ENCODE measurements at regions not wholly inside any gene's neighbourhood (a gene's known extent, or its start where the extent isn't known, plus 50 kb on each side); places are given as distances from the start of the nearest gene placed in this dataset.

DNA sequence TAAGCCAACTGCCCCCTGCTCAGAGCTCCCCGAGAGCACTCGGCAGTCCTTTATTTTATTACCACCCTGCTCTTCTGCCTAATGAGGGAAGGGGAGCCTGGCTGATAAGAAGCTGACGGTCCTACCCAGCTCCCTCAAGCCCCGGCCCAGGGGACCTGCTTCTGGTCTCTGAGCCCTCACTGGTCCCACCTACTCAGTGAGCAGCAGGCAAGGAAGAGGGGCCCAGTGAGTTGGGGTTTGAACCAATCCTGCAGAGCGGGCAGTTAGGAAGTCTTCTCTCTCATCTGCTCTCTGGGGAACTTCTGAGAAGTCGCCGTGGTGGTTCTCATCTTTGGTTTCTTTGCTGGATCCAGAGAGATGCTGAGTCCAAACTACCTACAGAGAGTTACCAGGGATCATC lies 218.9 kb downstream of the NDUFA10 start:
- TF ChIP-seq GABPA (IDR thresholded peaks at IDR 0.05; ENCODE audit: low read depth): no peak
- Histone ChIP-seq H3K27me3 (ENCODE audit: insufficient read depth, poor library complexity, severe bottlenecking) (no peaks in the 10 kb centered on the region), H3K27ac (replicated peaks) (no peak overlapping the region), H3K4me3 (replicated peaks; ENCODE audit: insufficient read depth, low read length) (no peak overlapping the region)
- no peak for DNase-seq (ENCODE audit: low read depth in 1 of 2, low spot score in 1 of 2)

DNA sequence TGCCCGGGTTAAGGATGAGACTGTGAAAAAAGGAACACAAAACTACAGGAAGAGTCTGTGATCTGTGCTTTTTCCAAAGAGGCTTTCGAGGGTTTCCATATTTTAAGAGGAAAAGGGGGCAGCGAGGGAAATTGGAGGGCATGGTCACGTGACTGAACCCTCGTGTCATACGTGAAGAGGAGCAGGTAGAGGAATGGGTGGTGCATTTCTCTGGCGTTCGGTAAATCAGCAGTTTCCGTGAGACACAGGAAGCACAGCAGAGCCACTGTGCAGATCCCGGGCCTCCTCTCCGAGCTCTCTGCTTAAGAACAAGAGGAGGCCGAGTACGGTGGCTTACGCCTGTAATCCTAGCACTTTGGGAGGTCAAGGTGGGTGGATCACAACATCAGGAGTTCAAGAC lies 219.7 kb downstream of the NDUFA10 start:
- TF ChIP-seq, protein P1, sequence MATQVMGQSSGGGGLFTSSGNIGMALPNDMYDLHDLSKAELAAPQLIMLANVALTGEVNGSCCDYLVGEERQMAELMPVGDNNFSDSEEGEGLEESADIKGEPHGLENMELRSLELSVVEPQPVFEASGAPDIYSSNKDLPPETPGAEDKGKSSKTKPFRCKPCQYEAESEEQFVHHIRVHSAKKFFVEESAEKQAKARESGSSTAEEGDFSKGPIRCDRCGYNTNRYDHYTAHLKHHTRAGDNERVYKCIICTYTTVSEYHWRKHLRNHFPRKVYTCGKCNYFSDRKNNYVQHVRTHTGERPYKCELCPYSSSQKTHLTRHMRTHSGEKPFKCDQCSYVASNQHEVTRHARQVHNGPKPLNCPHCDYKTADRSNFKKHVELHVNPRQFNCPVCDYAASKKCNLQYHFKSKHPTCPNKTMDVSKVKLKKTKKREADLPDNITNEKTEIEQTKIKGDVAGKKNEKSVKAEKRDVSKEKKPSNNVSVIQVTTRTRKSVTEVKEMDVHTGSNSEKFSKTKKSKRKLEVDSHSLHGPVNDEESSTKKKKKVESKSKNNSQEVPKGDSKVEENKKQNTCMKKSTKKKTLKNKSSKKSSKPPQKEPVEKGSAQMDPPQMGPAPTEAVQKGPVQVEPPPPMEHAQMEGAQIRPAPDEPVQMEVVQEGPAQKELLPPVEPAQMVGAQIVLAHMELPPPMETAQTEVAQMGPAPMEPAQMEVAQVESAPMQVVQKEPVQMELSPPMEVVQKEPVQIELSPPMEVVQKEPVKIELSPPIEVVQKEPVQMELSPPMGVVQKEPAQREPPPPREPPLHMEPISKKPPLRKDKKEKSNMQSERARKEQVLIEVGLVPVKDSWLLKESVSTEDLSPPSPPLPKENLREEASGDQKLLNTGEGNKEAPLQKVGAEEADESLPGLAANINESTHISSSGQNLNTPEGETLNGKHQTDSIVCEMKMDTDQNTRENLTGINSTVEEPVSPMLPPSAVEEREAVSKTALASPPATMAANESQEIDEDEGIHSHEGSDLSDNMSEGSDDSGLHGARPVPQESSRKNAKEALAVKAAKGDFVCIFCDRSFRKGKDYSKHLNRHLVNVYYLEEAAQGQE (IDR thresholded peaks at IDR 0.05; ENCODE audit: insufficient replicate concordance, low read depth): no peak
- TF ChIP-seq, protein P2, sequence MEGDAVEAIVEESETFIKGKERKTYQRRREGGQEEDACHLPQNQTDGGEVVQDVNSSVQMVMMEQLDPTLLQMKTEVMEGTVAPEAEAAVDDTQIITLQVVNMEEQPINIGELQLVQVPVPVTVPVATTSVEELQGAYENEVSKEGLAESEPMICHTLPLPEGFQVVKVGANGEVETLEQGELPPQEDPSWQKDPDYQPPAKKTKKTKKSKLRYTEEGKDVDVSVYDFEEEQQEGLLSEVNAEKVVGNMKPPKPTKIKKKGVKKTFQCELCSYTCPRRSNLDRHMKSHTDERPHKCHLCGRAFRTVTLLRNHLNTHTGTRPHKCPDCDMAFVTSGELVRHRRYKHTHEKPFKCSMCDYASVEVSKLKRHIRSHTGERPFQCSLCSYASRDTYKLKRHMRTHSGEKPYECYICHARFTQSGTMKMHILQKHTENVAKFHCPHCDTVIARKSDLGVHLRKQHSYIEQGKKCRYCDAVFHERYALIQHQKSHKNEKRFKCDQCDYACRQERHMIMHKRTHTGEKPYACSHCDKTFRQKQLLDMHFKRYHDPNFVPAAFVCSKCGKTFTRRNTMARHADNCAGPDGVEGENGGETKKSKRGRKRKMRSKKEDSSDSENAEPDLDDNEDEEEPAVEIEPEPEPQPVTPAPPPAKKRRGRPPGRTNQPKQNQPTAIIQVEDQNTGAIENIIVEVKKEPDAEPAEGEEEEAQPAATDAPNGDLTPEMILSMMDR (IDR thresholded peaks at IDR 0.05; ENCODE audit: insufficient read depth, low read length): no peak
- TF ChIP-seq POLR2AphosphoS5 (IDR thresholded peaks at IDR 0.05; ENCODE audit: low read depth) (no peak), SPI1 (IDR thresholded peaks at IDR 0.05; ENCODE audit: borderline replicate concordance, low read depth) (no peak), GABPA (IDR thresholded peaks at IDR 0.05; ENCODE audit: low read depth) (no peak)
- no peaks in the 10 kb centered on the region for H3K27me3 ChIP-seq (ENCODE audit: insufficient read depth, poor library complexity, severe bottlenecking)

DNA sequence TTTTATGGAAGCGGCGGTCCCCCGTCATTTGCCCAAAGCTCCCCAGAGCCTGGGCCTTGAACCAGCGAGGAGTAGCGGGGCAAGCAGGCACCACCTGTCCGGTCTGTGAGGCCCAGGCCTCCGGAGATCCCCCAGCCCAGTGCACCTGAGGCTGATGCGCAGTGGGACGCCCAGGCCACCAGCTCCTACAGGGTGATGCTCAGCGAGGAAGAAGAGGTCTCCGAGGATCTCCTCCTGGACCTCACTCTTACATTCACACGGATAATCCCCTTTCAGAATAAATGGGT lies 220.2 kb downstream of the NDUFA10 start:
- TF ChIP-seq, protein P2 (IDR thresholded peaks at IDR 0.05; ENCODE audit: insufficient read depth, low read length): no peak
- TF ChIP-seq SPI1 (IDR thresholded peaks at IDR 0.05; ENCODE audit: borderline replicate concordance, low read depth): no peak
- no peak for TF ChIP-seq GABPA (IDR thresholded peaks at IDR 0.05; ENCODE audit: low read depth)
- TF ChIP-seq, protein P1 (IDR thresholded peaks at IDR 0.05; ENCODE audit: insufficient replicate concordance, low read depth): no peak
- no peak for TF ChIP-seq POLR2AphosphoS5 (IDR thresholded peaks at IDR 0.05; ENCODE audit: low read depth)
- no peak for DNase-seq (ENCODE audit: low read depth in 1 of 2, low spot score in 1 of 2)
- Histone ChIP-seq H3K27me3 (ENCODE audit: insufficient read depth, poor library complexity, severe bottlenecking) (no peaks in the 10 kb centered on the region), H3K4me3 (replicated peaks; ENCODE audit: insufficient read depth, low read length) (no peak overlapping the region), H3K27ac (replicated peaks) (no peak overlapping the region)

More for the DNA sequence above, 219.7 kb downstream of the NDUFA10 start:
- H3K27ac ChIP-seq (replicated peaks): no peak overlapping the region
- no peak for DNase-seq (ENCODE audit: low read depth in 1 of 2, low spot score in 1 of 2)
- H3K4me3 ChIP-seq (replicated peaks; ENCODE audit: insufficient read depth, low read length): no peak overlapping the region

DNA sequence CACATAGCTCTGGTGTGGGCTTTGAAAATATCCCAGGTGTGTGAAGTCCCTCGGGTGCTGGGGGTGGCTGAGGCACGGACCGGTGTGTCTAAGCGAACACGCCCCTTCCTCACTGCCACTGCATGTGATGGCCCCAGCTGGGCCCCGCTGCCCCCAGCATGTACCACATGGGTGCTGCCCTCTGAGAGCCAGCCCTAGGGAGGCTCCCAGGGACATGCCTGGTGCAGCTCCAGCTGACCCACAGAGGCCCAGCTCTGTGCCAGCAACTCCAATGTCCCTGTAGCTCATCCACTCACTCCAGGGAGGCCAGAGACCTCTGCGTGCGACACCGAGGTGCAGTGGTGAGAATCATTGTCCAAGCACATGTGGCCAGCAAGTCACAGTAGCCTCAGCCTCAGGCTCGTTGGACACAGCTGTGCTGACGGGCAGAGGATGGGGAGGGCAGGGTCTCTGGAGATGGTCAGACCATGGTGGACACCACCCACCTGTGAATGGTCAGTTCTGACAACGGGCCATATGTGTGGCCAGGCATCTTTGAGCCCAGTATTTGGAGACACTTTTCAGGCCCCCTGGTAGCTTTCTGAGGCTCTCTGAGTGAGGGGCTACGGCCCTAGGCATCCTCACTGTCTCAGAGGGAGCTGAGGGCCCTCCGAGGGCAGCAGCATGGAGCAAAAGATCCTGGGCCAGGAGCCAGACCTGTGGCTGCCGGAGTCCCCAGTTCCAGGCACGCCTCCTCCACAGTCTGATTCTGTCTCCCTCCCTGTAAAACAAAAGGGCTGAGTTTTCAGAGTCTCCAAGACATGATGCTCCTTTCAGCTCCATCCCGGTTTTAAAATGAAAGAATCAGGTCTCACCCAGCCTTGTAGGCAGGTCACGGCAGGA lies 220.7 kb downstream of the NDUFA10 start:
- Histone ChIP-seq H3K4me3 (replicated peaks; ENCODE audit: insufficient read depth, low read length) (no peak overlapping the region), H3K27ac (replicated peaks) (no peak overlapping the region), H3K27me3 (ENCODE audit: insufficient read depth, poor library complexity, severe bottlenecking) (no peaks in the 10 kb centered on the region)
- no peak for TF ChIP-seq POLR2AphosphoS5 (IDR thresholded peaks at IDR 0.05; ENCODE audit: low read depth)
- TF ChIP-seq, protein P1 (IDR thresholded peaks at IDR 0.05; ENCODE audit: insufficient replicate concordance, low read depth): no peak
- TF ChIP-seq GABPA (IDR thresholded peaks at IDR 0.05; ENCODE audit: low read depth): no peak
- TF ChIP-seq, protein P2 (IDR thresholded peaks at IDR 0.05; ENCODE audit: insufficient read depth, low read length): no peak
- no peak for TF ChIP-seq SPI1 (IDR thresholded peaks at IDR 0.05; ENCODE audit: borderline replicate concordance, low read depth)
- no peak for DNase-seq (ENCODE audit: low read depth in 1 of 2, low spot score in 1 of 2)
